Parathyroid adenoma (tissue), 2 donors: ENCODE measurements at regions not wholly inside any gene's neighbourhood (a gene's known extent, or its start where the extent isn't known, plus 50 kb on each side); places are given as distances from the start of the nearest gene placed in this dataset.

Source experiments
- H2AFZ ChIP-seq: fragments of 300-600 bp; sonication (generic); one replicate; pipeline ENCODE4 v1.7.0; 2017; ENCODE audit warnings: antibody characterized with exemption, mild to moderate bottlenecking
- H3K27ac ChIP-seq: fragments of 300-600 bp; sonication (generic); one replicate; pipeline ENCODE4 v1.7.0; 2017
- H3K27me3 ChIP-seq: fragments of 300-600 bp; sonication (generic); one replicate; pipeline ENCODE4 v1.7.0; 2017; ENCODE audit warnings: low read length; ENCODE audit not compliant: control insufficient read depth, insufficient read depth
- H3K36me3 ChIP-seq: fragments of 300-600 bp; sonication (generic); one replicate; pipeline ENCODE4 v1.7.0; 2017; ENCODE audit warnings: low read length; ENCODE audit not compliant: control insufficient read depth, insufficient read depth
- H3K4me1 ChIP-seq: fragments of 300-600 bp; sonication (generic); one replicate; pipeline ENCODE4 v1.7.0; 2017; ENCODE audit warnings: control low read depth
- H3K4me2 ChIP-seq: fragments of 300-600 bp; sonication (generic); one replicate; pipeline ENCODE4 v1.7.0; 2017; ENCODE audit warnings: low read length
- H3K4me3 ChIP-seq: fragments of 300-600 bp; sonication (generic); one replicate; pipeline ENCODE4 v1.7.0; 2017; ENCODE audit warnings: low read depth, low read length
- H3K79me2 ChIP-seq: fragments of 300-600 bp; sonication (generic); one replicate; pipeline ENCODE4 v1.7.0; 2017; ENCODE audit warnings: control low read depth
- H3K9ac ChIP-seq: fragments of 300-600 bp; sonication (generic); one replicate; pipeline ENCODE4 v1.7.0; 2017; ENCODE audit warnings: mild to moderate bottlenecking
- H3K9me3 ChIP-seq: fragments of 300-600 bp; sonication (generic); one replicate; pipeline ENCODE4 v1.7.0; 2017; ENCODE audit warnings: low read length; ENCODE audit not compliant: control insufficient read depth
- CTCF ChIP-seq: fragments of 300-600 bp; sonication (generic); IDR thresholded peaks from one replicate; pipeline ENCODE4 v1.7.0; 2017; ENCODE audit warnings: antibody characterized with exemption, mild to moderate bottlenecking
- donor health status: primary hyperparathyroidism.

- Histone ChIP-seq H3K9me3 (no peaks in the 10 kb centered on the region), H3K27me3 (no peaks in the 10 kb centered on the region), H2AFZ (no peak overlapping the region), H3K9ac (no peak overlapping the region), H3K27ac (no peak overlapping the region), H3K79me2 (no peaks in the 10 kb centered on the region), H3K4me2 (peak overlapping the region; percentile 48), H3K36me3 (no peaks in the 10 kb centered on the region), H3K4me3 (no peak overlapping the region), H3K4me1 (no peaks in the 10 kb centered on the region)
- TF ChIP-seq CTCF = no peak
Measured at GRCh38 chr4:152246659-152247058, 289.2 kb downstream of the FBXW7 start.

GRCh38 chr4:152245680-152246079, 290.2 kb downstream of the FBXW7 start:
- TF ChIP-seq CTCF = no peak
- no peak overlapping the region for H2AFZ ChIP-seq
- H3K36me3 ChIP-seq = no peaks in the 10 kb centered on the region
- H3K79me2 ChIP-seq = no peaks in the 10 kb centered on the region
- H3K4me1 ChIP-seq = no peaks in the 10 kb centered on the region
- no peak overlapping the region for H3K4me3 ChIP-seq
- no peak overlapping the region for H3K4me2 ChIP-seq
- no peak overlapping the region for H3K9ac ChIP-seq
- H3K9me3 ChIP-seq = no peaks in the 10 kb centered on the region
- no peaks in the 10 kb centered on the region for H3K27me3 ChIP-seq
- H3K27ac ChIP-seq = no peak overlapping the region

DNA sequence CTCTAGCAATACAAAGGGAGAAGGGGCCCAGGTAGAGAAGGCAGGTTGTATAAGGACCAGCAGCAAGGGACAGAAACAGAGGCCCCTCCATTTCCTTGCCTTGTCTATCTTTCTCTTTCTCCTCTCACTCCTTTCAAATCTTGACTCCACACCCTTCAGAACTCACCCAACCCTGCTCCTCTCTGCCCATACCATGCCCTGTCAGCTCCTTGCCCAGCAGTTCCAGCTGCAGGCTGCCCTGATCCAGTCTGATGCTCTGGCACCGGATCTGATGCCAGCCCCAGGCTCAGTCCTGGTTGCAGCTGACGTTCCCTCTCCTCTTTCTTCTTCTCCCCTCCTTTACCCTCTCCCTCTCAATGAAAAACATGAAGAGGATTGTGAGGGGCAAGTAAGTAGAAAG, 291.2 kb downstream of the FBXW7 start:
- Histone ChIP-seq H3K79me2 (no peaks in the 10 kb centered on the region), H3K36me3 (no peaks in the 10 kb centered on the region), H3K9me3 (no peaks in the 10 kb centered on the region), H2AFZ (no peak overlapping the region), H3K4me1 (no peaks in the 10 kb centered on the region), H3K4me3 (no peak overlapping the region), H3K27ac (no peak overlapping the region), H3K4me2 (no peak overlapping the region), H3K27me3 (no peaks in the 10 kb centered on the region), H3K9ac (no peak overlapping the region)
- TF ChIP-seq CTCF = no peak

- no peaks in the 10 kb centered on the region for H3K27me3 ChIP-seq
- no peak overlapping the region for H3K4me2 ChIP-seq
- no peaks in the 10 kb centered on the region for H3K4me1 ChIP-seq
- H3K79me2 ChIP-seq = no peaks in the 10 kb centered on the region
- H3K9me3 ChIP-seq = no peaks in the 10 kb centered on the region
- no peak overlapping the region for H3K27ac ChIP-seq
- H3K4me3 ChIP-seq = no peak overlapping the region
- TF ChIP-seq CTCF = no peak
- H2AFZ ChIP-seq = no peak overlapping the region
- H3K36me3 ChIP-seq = no peaks in the 10 kb centered on the region
- H3K9ac ChIP-seq = no peak overlapping the region
Measured at GRCh38 chr4:152243896-152244595, 291.8 kb downstream of the FBXW7 start.

- Histone ChIP-seq H3K27ac (no peak overlapping the region), H3K4me1 (no peaks in the 10 kb centered on the region), H3K27me3 (no peaks in the 10 kb centered on the region), H3K4me2 (no peak overlapping the region), H3K4me3 (no peak overlapping the region), H3K79me2 (no peaks in the 10 kb centered on the region), H3K36me3 (no peaks in the 10 kb centered on the region), H2AFZ (no peak overlapping the region), H3K9ac (no peak overlapping the region), H3K9me3 (no peaks in the 10 kb centered on the region)
- TF ChIP-seq CTCF = no peak
Measured at GRCh38 chr4:152243206-152243605, 292.7 kb downstream of the FBXW7 start.
